Thyroid gland (tissue), 4 donors: ENCODE measurements at regions not wholly inside any gene's neighbourhood (a gene's known extent, or its start where the extent isn't known, plus 50 kb on each side); places are given as distances from the start of the nearest gene placed in this dataset.

Experiments used
- CTCF ChIP-seq, 6 experiments: fragments of 200-600 bp in 3 of 6; fragments of 450-650 bp in 3 of 6; sonication (generic) in 3 of 6; IDR thresholded peaks; one replicate each; pipeline ENCODE4 v1.5.1; 2016 to 2019; ENCODE audit warnings: antibody characterized with exemption in 6 of 6, mild to moderate bottlenecking in 2 of 6, inconsistent platforms in 1 of 6, moderate library complexity in 1 of 6
- POLR2A ChIP-seq, 2 donors: fragments of 450-650 bp; IDR thresholded peaks; one replicate each; pipeline ENCODE4 v1.6.1; 2017; ENCODE audit warnings: antibody characterized with exemption in 2 of 2, mild to moderate bottlenecking in 2 of 2, moderate library complexity in 1 of 2

- TF ChIP-seq CTCF (IDR thresholded peaks at IDR 0.05) (no peak), POLR2A (IDR thresholded peaks at IDR 0.05) (no peak)
Measured at GRCh38 chr19:30708416-30709178, 336.4 kb downstream of the ZNF536 start.
